HG02852 (cell line): ENCODE measurements at regions not wholly inside any gene's neighbourhood (a gene's known extent, or its start where the extent isn't known, plus 50 kb on each side); places are given as distances from the start of the nearest gene placed in this dataset.

Experiments
- ATAC-seq: cut with Tn5 transposase; IDR thresholded peaks from one replicate; pipeline ENCODE4 v1.9.1; 2021; ENCODE audit warnings: mild to moderate bottlenecking, moderate library complexity; ENCODE audit not compliant: unreplicated experiment

GRCh38 chr16:73615071-73615940, 567.4 kb upstream of the ZFHX3 start:
- ATAC-seq = no peak

GRCh38 chr16:73614131-73614530, 566.2 kb upstream of the ZFHX3 start:
- no peak for ATAC-seq

GRCh38 chr16:73610605-73611156, 562.8 kb upstream of the ZFHX3 start:
- no peak for ATAC-seq

GRCh38 chr16:73610160-73610559, 562.2 kb upstream of the ZFHX3 start:
- no peak for ATAC-seq

- ATAC-seq = no peak
Observed at GRCh38 chr16:73608911-73609310, 561.0 kb upstream of the ZFHX3 start.

- ATAC-seq = no peak
Observed at GRCh38 chr16:73605309-73605708, 557.4 kb upstream of the ZFHX3 start.

- peak; percentile 62 for ATAC-seq
Observed at GRCh38 chr16:73601911-73602310, 554.0 kb upstream of the ZFHX3 start.

GRCh38 chr16:73599870-73600269, 551.9 kb upstream of the ZFHX3 start:
- no peak for ATAC-seq

- no peak for ATAC-seq
Observed at GRCh38 chr16:73599351-73599750, 551.4 kb upstream of the ZFHX3 start.

- no peak for ATAC-seq
Observed at GRCh38 chr16:73584157-73584556, 536.2 kb upstream of the ZFHX3 start.

GRCh38 chr16:73572135-73572828, 524.4 kb upstream of the ZFHX3 start:
- ATAC-seq = no peak

- no peak for ATAC-seq
Observed at GRCh38 chr16:73569266-73569980, 521.5 kb upstream of the ZFHX3 start.

- no peak for ATAC-seq
Observed at GRCh38 chr16:73568769-73569168, 520.8 kb upstream of the ZFHX3 start.

- no peak for ATAC-seq
Observed at GRCh38 chr16:73565925-73566324, 518.0 kb upstream of the ZFHX3 start.

GRCh38 chr16:73565263-73565662, 517.3 kb upstream of the ZFHX3 start:
- ATAC-seq = no peak

- no peak for ATAC-seq
Observed at GRCh38 chr16:73563709-73564108, 515.8 kb upstream of the ZFHX3 start.

- no peak for ATAC-seq
Observed at GRCh38 chr16:73560497-73560896, 512.6 kb upstream of the ZFHX3 start.

- no peak for ATAC-seq
Observed at GRCh38 chr16:73558219-73558618, 510.3 kb upstream of the ZFHX3 start.

GRCh38 chr16:73553941-73554660, 506.2 kb upstream of the ZFHX3 start:
- no peak for ATAC-seq

GRCh38 chr16:73549984-73550631, 502.2 kb upstream of the ZFHX3 start:
- no peak for ATAC-seq
